ENCODE measurements at regions not wholly inside any gene's neighbourhood (a gene's known extent, or its start where the extent isn't known, plus 50 kb on each side); places are given as distances from the start of the nearest gene placed in this dataset.
"Not testable (repeated sequence)": the region's sequence is repeated elsewhere in the genome, so short reads cannot be mapped to it uniquely, and the experiment has no call there.

- peaks cover 18% of the 10 kb centered on the region for H3K9me3 Mint-ChIP-seq
- WGBS, 2 experiments (ENCODE audit: insufficient coverage in 1 of 2, insufficient read length in 1 of 2), result 84% methylated on average over 13 of the region's 13 CpGs; no CpG with 5 or more reads in 1 of the 2 experiments
- H3K9me3 ChIP-seq (ENCODE audit: control insufficient read depth, low read length), result peaks cover 9% of the 10 kb centered on the region
- H3K27me3 Mint-ChIP-seq (ENCODE audit: insufficient read depth), result peaks cover 4% of the 10 kb centered on the region
- peaks cover 21% of the 10 kb centered on the region for H3K4me1 Mint-ChIP-seq
- no peak overlapping the region for H3K27ac Mint-ChIP-seq
- peaks cover 3% of the 10 kb centered on the region for H3K36me3 Mint-ChIP-seq (ENCODE audit: low read depth)
- H3K9ac ChIP-seq (ENCODE audit: extremely low read depth, low read length, poor library complexity, severe bottlenecking), result no peak overlapping the region
- peak; percentile 46 for TF ChIP-seq CTCF (conservative IDR thresholded peaks at IDR 0.05)
- no peak overlapping the region for H3K27ac ChIP-seq (ENCODE audit: low read depth, low read length)
- H3K4me3 Mint-ChIP-seq, result no peak overlapping the region
- H3K36me3 ChIP-seq (ENCODE audit: control insufficient read depth, insufficient read depth, low read length), result no peaks in the 10 kb centered on the region
- peak; percentile 60 for DNase-seq
- no peak overlapping the region for H3K4me3 ChIP-seq (ENCODE audit: low read length)
- H3K4me1 ChIP-seq (ENCODE audit: control insufficient read depth, insufficient read depth, low read length), result peaks cover 14% of the 10 kb centered on the region
- H3K27me3 ChIP-seq (ENCODE audit: control insufficient read depth, insufficient read depth, low read length, poor library complexity, severe bottlenecking), result no peaks in the 10 kb centered on the region
Observed at GRCh38 chr13:22944378-22944777, 236.4 kb upstream of the SGCG start.

- Histone ChIP-seq H3K4me3 (ENCODE audit: low read length) (no peak overlapping the region), H3K27ac (ENCODE audit: low read depth, low read length) (no peak overlapping the region), H3K36me3 (ENCODE audit: control insufficient read depth, insufficient read depth, low read length) (no peaks in the 10 kb centered on the region), H3K9me3 (ENCODE audit: control insufficient read depth, low read length) (peaks cover 18% of the 10 kb centered on the region), H3K4me1 (ENCODE audit: control insufficient read depth, insufficient read depth, low read length) (peaks cover 14% of the 10 kb centered on the region), H3K27me3 (ENCODE audit: control insufficient read depth, insufficient read depth, low read length, poor library complexity, severe bottlenecking) (no peaks in the 10 kb centered on the region), H3K9ac (ENCODE audit: extremely low read depth, low read length, poor library complexity, severe bottlenecking) (no peak overlapping the region)
- Mint-ChIP-seq H3K27me3 (ENCODE audit: insufficient read depth) (peaks cover 4% of the 10 kb centered on the region), H3K27ac (no peak overlapping the region), H3K9me3 (peaks cover 22% of the 10 kb centered on the region), H3K4me1 (peaks cover 21% of the 10 kb centered on the region), H3K36me3 (ENCODE audit: low read depth) (peaks cover 5% of the 10 kb centered on the region), H3K4me3 (no peak overlapping the region)
- 68 to 78% methylated on average over 6 to 9 of the region's 9 CpGs for WGBS, 2 experiments (ENCODE audit: insufficient coverage in 1 of 2, insufficient read length in 1 of 2)
- no peak for TF ChIP-seq CTCF (conservative IDR thresholded peaks at IDR 0.05)
- DNase-seq, result peak; percentile 2
Observed at GRCh38 chr13:22945321-22946226, 235.2 kb upstream of the SGCG start.

GRCh38 chr13:22948421-22948820 is 232.4 kb upstream of the SGCG start:
- Histone ChIP-seq H3K4me3 (ENCODE audit: low read length) (no peak overlapping the region), H3K27me3 (ENCODE audit: control insufficient read depth, insufficient read depth, low read length, poor library complexity, severe bottlenecking) (no peaks in the 10 kb centered on the region), H3K9ac (ENCODE audit: extremely low read depth, low read length, poor library complexity, severe bottlenecking) (no peak overlapping the region), H3K36me3 (ENCODE audit: control insufficient read depth, insufficient read depth, low read length) (no peaks in the 10 kb centered on the region), H3K4me1 (ENCODE audit: control insufficient read depth, insufficient read depth, low read length) (peaks cover 14% of the 10 kb centered on the region), H3K9me3 (ENCODE audit: control insufficient read depth, low read length) (peaks cover 46% of the 10 kb centered on the region), H3K27ac (ENCODE audit: low read depth, low read length) (no peak overlapping the region)
- Mint-ChIP-seq H3K9me3 (peaks cover 43% of the 10 kb centered on the region), H3K4me1 (peaks cover 21% of the 10 kb centered on the region), H3K27me3 (ENCODE audit: insufficient read depth) (peaks cover 4% of the 10 kb centered on the region), H3K4me3 (no peak overlapping the region), H3K36me3 (ENCODE audit: low read depth) (peaks cover 7% of the 10 kb centered on the region), H3K27ac (no peak overlapping the region)
- TF ChIP-seq CTCF (conservative IDR thresholded peaks at IDR 0.05), result no peak
- peak; percentile 7 for DNase-seq
- 89 to 95% methylated on average over 6 to 12 of the region's 13 CpGs for WGBS, 2 experiments (ENCODE audit: insufficient coverage in 1 of 2, insufficient read length in 1 of 2)

GRCh38 chr13:22952018-22952417 is 228.8 kb upstream of the SGCG start:
- H3K4me1 Mint-ChIP-seq; H3K27me3 Mint-ChIP-seq (ENCODE audit: insufficient read depth); H3K4me1 ChIP-seq (ENCODE audit: control insufficient read depth, insufficient read depth, low read length); DNase-seq; H3K27ac ChIP-seq (ENCODE audit: low read depth, low read length); H3K4me3 ChIP-seq (ENCODE audit: low read length); H3K9ac ChIP-seq (ENCODE audit: extremely low read depth, low read length, poor library complexity, severe bottlenecking); H3K27ac Mint-ChIP-seq; H3K27me3 ChIP-seq (ENCODE audit: control insufficient read depth, insufficient read depth, low read length, poor library complexity, severe bottlenecking); H3K36me3 ChIP-seq (ENCODE audit: control insufficient read depth, insufficient read depth, low read length); H3K4me3 Mint-ChIP-seq; H3K36me3 Mint-ChIP-seq (ENCODE audit: low read depth): not testable (repeated sequence)
- peaks cover 43% of the 10 kb centered on the region for H3K9me3 Mint-ChIP-seq
- peaks cover 51% of the 10 kb centered on the region for H3K9me3 ChIP-seq (ENCODE audit: control insufficient read depth, low read length)

- not testable (repeated sequence) for H3K4me1 ChIP-seq (ENCODE audit: control insufficient read depth, insufficient read depth, low read length); H3K27me3 ChIP-seq (ENCODE audit: control insufficient read depth, insufficient read depth, low read length, poor library complexity, severe bottlenecking); H3K27ac ChIP-seq (ENCODE audit: low read depth, low read length); H3K4me3 ChIP-seq (ENCODE audit: low read length); H3K9ac ChIP-seq (ENCODE audit: extremely low read depth, low read length, poor library complexity, severe bottlenecking); H3K36me3 ChIP-seq (ENCODE audit: control insufficient read depth, insufficient read depth, low read length); H3K36me3 Mint-ChIP-seq (ENCODE audit: low read depth); H3K4me1 Mint-ChIP-seq; DNase-seq; H3K27me3 Mint-ChIP-seq (ENCODE audit: insufficient read depth); H3K27ac Mint-ChIP-seq; H3K4me3 Mint-ChIP-seq
- H3K9me3 Mint-ChIP-seq, result peaks cover 25% of the 10 kb centered on the region
- 100% methylated on average over 1 of the region's 2 CpGs; no CpG with 5 or more reads in 1 of the 2 experiments for WGBS, 2 experiments (ENCODE audit: insufficient coverage in 1 of 2, insufficient read length in 1 of 2)
- peaks cover 38% of the 10 kb centered on the region for H3K9me3 ChIP-seq (ENCODE audit: control insufficient read depth, low read length)
Observed at GRCh38 chr13:22955147-22955546, 225.6 kb upstream of the SGCG start.
